ENCODE measurements at regions not wholly inside any gene's neighbourhood (a gene's known extent, or its start where the extent isn't known, plus 50 kb on each side); places are given as distances from the start of the nearest gene placed in this dataset.

- no peak overlapping the region for H4K5ac ChIP-seq (ENCODE audit: insufficient read length, low read depth, low read length)
- H2BK15ac ChIP-seq (ENCODE audit: low read length) = no peak overlapping the region
- CTCF ChIA-PET (ENCODE audit: partially characterized antibody) = interaction anchor here (1.6 to 3.2 kb wide), 2 partner anchors 10 to 21 kb away, joined by 6 to 26 read pairs; no protein-coding TSS in a partner anchor
- no peak overlapping the region for H3K27ac ChIP-seq (ENCODE audit: low read depth, low read length)
- no peak overlapping the region for H2AFZ ChIP-seq (ENCODE audit: low read length)
- no peaks in the 10 kb centered on the region for H3K79me2 ChIP-seq (ENCODE audit: control insufficient read depth in 1 of 2, insufficient read depth in 2 of 2, low read length in 2 of 2)
- H3K36me3 ChIP-seq (ENCODE audit: control insufficient read depth in 2 of 4, insufficient read depth in 4 of 4, low read length in 3 of 4) = no peaks in the 10 kb centered on the region
- no peak overlapping the region for H3K18ac ChIP-seq (ENCODE audit: extremely low read depth, low read length)
- no peak overlapping the region for H3K14ac ChIP-seq (ENCODE audit: insufficient read length)
- no peaks in the 10 kb centered on the region for H3K4me1 ChIP-seq (replicated peaks in 1 of 4; ENCODE audit: control insufficient read depth in 3 of 4, insufficient read depth in 4 of 4, low read length in 3 of 4)
- H3K23me2 ChIP-seq (ENCODE audit: low read depth, low read length) = no peaks in the 10 kb centered on the region
- H4K8ac ChIP-seq (ENCODE audit: extremely low read depth, insufficient read depth, low read length) = no peak overlapping the region
- H4K20me1 ChIP-seq (replicated peaks in 1 of 2; ENCODE audit: control insufficient read depth in 1 of 2, insufficient read depth in 2 of 2, low read length in 2 of 2) = peaks cover 0 to 2% of the 10 kb centered on the region in 2 experiments
- 88% methylated on average over 2 of the region's 2 CpGs; no CpG with 5 or more reads in 1 of the 2 experiments for WGBS, 2 experiments (ENCODE audit: extremely low coverage in 1 of 2, insufficient coverage in 1 of 2, insufficient read length in 1 of 2, insufficient replicate concordance in 2 of 2, low coverage in 1 of 2, low lambda C conversion rate in 2 of 2, missing lambda C conversion rate in 1 of 2)
- DNase-seq (ENCODE audit: low read depth in 1 of 2, low spot score in 2 of 2) (no peak), FAIRE-seq (no peak)
- H4K91ac ChIP-seq (replicated peaks; ENCODE audit: insufficient read length, low read length) = no peak overlapping the region
- no peak overlapping the region for H2BK20ac ChIP-seq (ENCODE audit: low read length)
- H3K56ac ChIP-seq (replicated peaks; ENCODE audit: insufficient read length, low read depth, low read length) = no peak overlapping the region
- H3K4me3 ChIP-seq (ENCODE audit: extremely low read depth in 1 of 4, insufficient read depth in 2 of 4, low read depth in 3 of 4, low read length in 4 of 4) = no peak overlapping the region
- H3K23ac ChIP-seq (ENCODE audit: insufficient read length) = no peak overlapping the region
- POLR2A ChIA-PET (ENCODE audit: partially characterized antibody) = no interaction called here
- H3K27me3 ChIP-seq (replicated peaks in 1 of 4; ENCODE audit: control insufficient read depth in 3 of 4, extremely low read depth in 1 of 4, insufficient read depth in 3 of 4, low read length in 3 of 4) = no peaks in the 10 kb centered on the region
- H3K79me1 ChIP-seq (ENCODE audit: low read depth, low read length) = no peaks in the 10 kb centered on the region
- no peak overlapping the region for H3K4ac ChIP-seq (replicated peaks; ENCODE audit: insufficient read length, low read depth, low read length)
- H3K9ac ChIP-seq (replicated peaks in 1 of 4; ENCODE audit: extremely low read depth in 1 of 4, low read depth in 3 of 4, low read length in 3 of 4) = no peak overlapping the region
- H2BK12ac ChIP-seq (ENCODE audit: low read depth, low read length) = no peak overlapping the region
- no peak overlapping the region for H2BK120ac ChIP-seq (replicated peaks; ENCODE audit: low read depth, low read length)
- no peak overlapping the region for H3K4me2 ChIP-seq (ENCODE audit: insufficient read depth in 1 of 2, low read depth in 2 of 2, low read length in 2 of 2)
- no peak overlapping the region for H2AK5ac ChIP-seq (ENCODE audit: low read depth, low read length)
- H2BK5ac ChIP-seq (ENCODE audit: low read depth, low read length) = no peak overlapping the region
- H3K9me3 ChIP-seq (ENCODE audit: insufficient read depth in 2 of 2, low read depth in 1 of 2, low read length in 1 of 2) = peaks cover 0 to 3% of the 10 kb centered on the region in 2 experiments; a peak in 1 of 4 replicates
- TF ChIP-seq, protein P1, sequence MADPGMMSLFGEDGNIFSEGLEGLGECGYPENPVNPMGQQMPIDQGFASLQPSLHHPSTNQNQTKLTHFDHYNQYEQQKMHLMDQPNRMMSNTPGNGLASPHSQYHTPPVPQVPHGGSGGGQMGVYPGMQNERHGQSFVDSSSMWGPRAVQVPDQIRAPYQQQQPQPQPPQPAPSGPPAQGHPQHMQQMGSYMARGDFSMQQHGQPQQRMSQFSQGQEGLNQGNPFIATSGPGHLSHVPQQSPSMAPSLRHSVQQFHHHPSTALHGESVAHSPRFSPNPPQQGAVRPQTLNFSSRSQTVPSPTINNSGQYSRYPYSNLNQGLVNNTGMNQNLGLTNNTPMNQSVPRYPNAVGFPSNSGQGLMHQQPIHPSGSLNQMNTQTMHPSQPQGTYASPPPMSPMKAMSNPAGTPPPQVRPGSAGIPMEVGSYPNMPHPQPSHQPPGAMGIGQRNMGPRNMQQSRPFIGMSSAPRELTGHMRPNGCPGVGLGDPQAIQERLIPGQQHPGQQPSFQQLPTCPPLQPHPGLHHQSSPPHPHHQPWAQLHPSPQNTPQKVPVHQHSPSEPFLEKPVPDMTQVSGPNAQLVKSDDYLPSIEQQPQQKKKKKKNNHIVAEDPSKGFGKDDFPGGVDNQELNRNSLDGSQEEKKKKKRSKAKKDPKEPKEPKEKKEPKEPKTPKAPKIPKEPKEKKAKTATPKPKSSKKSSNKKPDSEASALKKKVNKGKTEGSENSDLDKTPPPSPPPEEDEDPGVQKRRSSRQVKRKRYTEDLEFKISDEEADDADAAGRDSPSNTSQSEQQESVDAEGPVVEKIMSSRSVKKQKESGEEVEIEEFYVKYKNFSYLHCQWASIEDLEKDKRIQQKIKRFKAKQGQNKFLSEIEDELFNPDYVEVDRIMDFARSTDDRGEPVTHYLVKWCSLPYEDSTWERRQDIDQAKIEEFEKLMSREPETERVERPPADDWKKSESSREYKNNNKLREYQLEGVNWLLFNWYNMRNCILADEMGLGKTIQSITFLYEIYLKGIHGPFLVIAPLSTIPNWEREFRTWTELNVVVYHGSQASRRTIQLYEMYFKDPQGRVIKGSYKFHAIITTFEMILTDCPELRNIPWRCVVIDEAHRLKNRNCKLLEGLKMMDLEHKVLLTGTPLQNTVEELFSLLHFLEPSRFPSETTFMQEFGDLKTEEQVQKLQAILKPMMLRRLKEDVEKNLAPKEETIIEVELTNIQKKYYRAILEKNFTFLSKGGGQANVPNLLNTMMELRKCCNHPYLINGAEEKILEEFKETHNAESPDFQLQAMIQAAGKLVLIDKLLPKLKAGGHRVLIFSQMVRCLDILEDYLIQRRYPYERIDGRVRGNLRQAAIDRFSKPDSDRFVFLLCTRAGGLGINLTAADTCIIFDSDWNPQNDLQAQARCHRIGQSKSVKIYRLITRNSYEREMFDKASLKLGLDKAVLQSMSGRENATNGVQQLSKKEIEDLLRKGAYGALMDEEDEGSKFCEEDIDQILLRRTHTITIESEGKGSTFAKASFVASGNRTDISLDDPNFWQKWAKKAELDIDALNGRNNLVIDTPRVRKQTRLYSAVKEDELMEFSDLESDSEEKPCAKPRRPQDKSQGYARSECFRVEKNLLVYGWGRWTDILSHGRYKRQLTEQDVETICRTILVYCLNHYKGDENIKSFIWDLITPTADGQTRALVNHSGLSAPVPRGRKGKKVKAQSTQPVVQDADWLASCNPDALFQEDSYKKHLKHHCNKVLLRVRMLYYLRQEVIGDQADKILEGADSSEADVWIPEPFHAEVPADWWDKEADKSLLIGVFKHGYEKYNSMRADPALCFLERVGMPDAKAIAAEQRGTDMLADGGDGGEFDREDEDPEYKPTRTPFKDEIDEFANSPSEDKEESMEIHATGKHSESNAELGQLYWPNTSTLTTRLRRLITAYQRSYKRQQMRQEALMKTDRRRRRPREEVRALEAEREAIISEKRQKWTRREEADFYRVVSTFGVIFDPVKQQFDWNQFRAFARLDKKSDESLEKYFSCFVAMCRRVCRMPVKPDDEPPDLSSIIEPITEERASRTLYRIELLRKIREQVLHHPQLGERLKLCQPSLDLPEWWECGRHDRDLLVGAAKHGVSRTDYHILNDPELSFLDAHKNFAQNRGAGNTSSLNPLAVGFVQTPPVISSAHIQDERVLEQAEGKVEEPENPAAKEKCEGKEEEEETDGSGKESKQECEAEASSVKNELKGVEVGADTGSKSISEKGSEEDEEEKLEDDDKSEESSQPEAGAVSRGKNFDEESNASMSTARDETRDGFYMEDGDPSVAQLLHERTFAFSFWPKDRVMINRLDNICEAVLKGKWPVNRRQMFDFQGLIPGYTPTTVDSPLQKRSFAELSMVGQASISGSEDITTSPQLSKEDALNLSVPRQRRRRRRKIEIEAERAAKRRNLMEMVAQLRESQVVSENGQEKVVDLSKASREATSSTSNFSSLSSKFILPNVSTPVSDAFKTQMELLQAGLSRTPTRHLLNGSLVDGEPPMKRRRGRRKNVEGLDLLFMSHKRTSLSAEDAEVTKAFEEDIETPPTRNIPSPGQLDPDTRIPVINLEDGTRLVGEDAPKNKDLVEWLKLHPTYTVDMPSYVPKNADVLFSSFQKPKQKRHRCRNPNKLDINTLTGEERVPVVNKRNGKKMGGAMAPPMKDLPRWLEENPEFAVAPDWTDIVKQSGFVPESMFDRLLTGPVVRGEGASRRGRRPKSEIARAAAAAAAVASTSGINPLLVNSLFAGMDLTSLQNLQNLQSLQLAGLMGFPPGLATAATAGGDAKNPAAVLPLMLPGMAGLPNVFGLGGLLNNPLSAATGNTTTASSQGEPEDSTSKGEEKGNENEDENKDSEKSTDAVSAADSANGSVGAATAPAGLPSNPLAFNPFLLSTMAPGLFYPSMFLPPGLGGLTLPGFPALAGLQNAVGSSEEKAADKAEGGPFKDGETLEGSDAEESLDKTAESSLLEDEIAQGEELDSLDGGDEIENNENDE (IDR thresholded peaks at IDR 0.05; ENCODE audit: insufficient replicate concordance, low read length) = no peak
Observed at GRCh38 chr3:25043177-25043576, 384.9 kb upstream of the RARB start.

Data from H1 (cell line).